A673 (cell line): ENCODE measurements at regions not wholly inside any gene's neighbourhood (a gene's known extent, or its start where the extent isn't known, plus 50 kb on each side); places are given as distances from the start of the nearest gene placed in this dataset.

Experiments
- BruUV-seq: library from RNA; stranded (reverse); fragments of 400-500 nt; replicated peaks from 2 replicates; lab custom pipeline; 2021; lab: Mats Ljungman, UMichigan
- CTCF ChIA-PET: fragments of 300-600 bp; sonication (Branson Sonifier 250); formaldehyde crosslinking; loops from one replicate; lab custom pipeline; 2022; ENCODE audit warnings: antibody characterized with exemption; lab: Charles Lee
- POLR2A ChIA-PET: fragments of 300-600 bp; sonication (Branson Sonifier 250); formaldehyde crosslinking; loops from one replicate; lab custom pipeline; 2022; ENCODE audit warnings: antibody characterized with exemption; ENCODE audit not compliant: low non-redundant PET; lab: Charles Lee
- DNase-seq: peaks from one replicate; pipeline ENCODE4 v3.0.0-alpha.2; 2015; ENCODE audit warnings: low spot score
- H3K27ac ChIP-seq: fragments of 200-600 bp; sonication (generic); 2 replicates; pipeline ENCODE4 v1.5.1; 2016; ENCODE audit warnings: mixed run types, low read depth, mild to moderate bottlenecking, mixed read lengths, antibody characterized with exemption, low read length; ENCODE audit not compliant: poor library complexity, severe bottlenecking
- H3K27me3 ChIP-seq: fragments of 200-600 bp; sonication (generic); replicated peaks from 2 replicates; pipeline ENCODE4 v1.6.1; 2017; ENCODE audit warnings: mixed run types, low read depth, mild to moderate bottlenecking, mixed read lengths, antibody characterized with exemption, low read length; ENCODE audit not compliant: insufficient read depth, poor library complexity
- H3K36me3 ChIP-seq: fragments of 200-600 bp; sonication (generic); 2 replicates; pipeline ENCODE4 v1.6.1; 2016; ENCODE audit warnings: mixed run types, mild to moderate bottlenecking, mixed read lengths, antibody characterized with exemption, low read length; ENCODE audit not compliant: insufficient read depth, poor library complexity, severe bottlenecking
- H3K4me1 ChIP-seq: fragments of 200-600 bp; sonication (generic); 2 replicates; pipeline ENCODE4 v1.6.1; 2017; ENCODE audit warnings: mixed run types, mild to moderate bottlenecking, mixed read lengths, antibody characterized with exemption, low read length; ENCODE audit not compliant: insufficient read depth, poor library complexity, severe bottlenecking
- H3K4me3 ChIP-seq: fragments of 200-600 bp; sonication (generic); 2 replicates; pipeline ENCODE4 v1.5.1; 2016; ENCODE audit warnings: low read depth, mixed run types, mild to moderate bottlenecking, mixed read lengths, low read length; ENCODE audit not compliant: poor library complexity, severe bottlenecking
- H3K9me3 ChIP-seq: fragments of 200-600 bp; sonication (generic); 2 replicates; pipeline ENCODE4 v1.6.1; 2016; ENCODE audit warnings: mixed run types, low read depth, mild to moderate bottlenecking, mixed read lengths, antibody characterized with exemption, low read length; ENCODE audit not compliant: poor library complexity, severe bottlenecking
- EZH2 ChIP-seq: fragments of 200-600 bp; sonication (generic); IDR thresholded peaks from 2 replicates; pipeline ENCODE4 v1.6.1; 2017; ENCODE audit warnings: borderline replicate concordance, low read depth, mild to moderate bottlenecking, mixed read lengths, antibody characterized with exemption, low read length; ENCODE audit not compliant: poor library complexity, severe bottlenecking
- intact Hi-C: fragments of 100-400 bp; cut with micrococcal nuclease; formaldehyde crosslinking; loops from one replicate; pipeline ENCODE4 v1.10.0; 2022; ENCODE audit not compliant: unreplicated experiment
- TF ChIP-seq, protein P1 (sequence below): fragments of 300-800, 200-600 bp; sonication (generic); conservative IDR thresholded peaks from 2 replicates; pipeline ENCODE4 v1.5.1; 2017; ENCODE audit warnings: low read depth, mild to moderate bottlenecking, antibody characterized with exemption, low read length, moderate library complexity, mixed read lengths

DNA sequence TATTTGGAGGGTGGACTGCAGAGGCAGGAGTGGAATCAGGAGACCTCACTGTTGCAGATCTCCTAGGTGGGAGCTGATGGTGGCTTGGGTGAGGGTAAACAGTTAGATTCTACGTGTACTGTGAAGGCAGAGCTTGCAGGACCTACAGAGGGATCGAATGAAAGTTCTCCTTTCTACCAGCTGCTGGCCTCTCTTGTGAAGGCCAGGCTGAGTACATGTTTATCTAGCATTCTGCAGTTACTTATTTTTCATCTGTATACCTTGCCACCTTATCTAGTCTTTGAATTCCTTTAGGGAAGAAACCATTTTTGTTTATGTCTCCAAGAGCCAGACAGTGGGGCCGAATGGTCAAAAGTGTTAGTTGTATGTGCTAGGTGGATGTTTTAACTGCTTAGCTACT is 57.6 kb downstream of the PTTG1 start:
- Histone ChIP-seq H3K36me3 (no peaks in the 10 kb centered on the region), H3K27ac (no peak overlapping the region), H3K4me1 (no peaks in the 10 kb centered on the region), H3K9me3 (no peaks in the 10 kb centered on the region), H3K4me3 (no peak overlapping the region), H3K27me3 (peaks cover 7% of the 10 kb centered on the region)
- no TSS peak for BruUV-seq
- no peak for TF ChIP-seq EZH2
- TF ChIP-seq, protein P1, sequence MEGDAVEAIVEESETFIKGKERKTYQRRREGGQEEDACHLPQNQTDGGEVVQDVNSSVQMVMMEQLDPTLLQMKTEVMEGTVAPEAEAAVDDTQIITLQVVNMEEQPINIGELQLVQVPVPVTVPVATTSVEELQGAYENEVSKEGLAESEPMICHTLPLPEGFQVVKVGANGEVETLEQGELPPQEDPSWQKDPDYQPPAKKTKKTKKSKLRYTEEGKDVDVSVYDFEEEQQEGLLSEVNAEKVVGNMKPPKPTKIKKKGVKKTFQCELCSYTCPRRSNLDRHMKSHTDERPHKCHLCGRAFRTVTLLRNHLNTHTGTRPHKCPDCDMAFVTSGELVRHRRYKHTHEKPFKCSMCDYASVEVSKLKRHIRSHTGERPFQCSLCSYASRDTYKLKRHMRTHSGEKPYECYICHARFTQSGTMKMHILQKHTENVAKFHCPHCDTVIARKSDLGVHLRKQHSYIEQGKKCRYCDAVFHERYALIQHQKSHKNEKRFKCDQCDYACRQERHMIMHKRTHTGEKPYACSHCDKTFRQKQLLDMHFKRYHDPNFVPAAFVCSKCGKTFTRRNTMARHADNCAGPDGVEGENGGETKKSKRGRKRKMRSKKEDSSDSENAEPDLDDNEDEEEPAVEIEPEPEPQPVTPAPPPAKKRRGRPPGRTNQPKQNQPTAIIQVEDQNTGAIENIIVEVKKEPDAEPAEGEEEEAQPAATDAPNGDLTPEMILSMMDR: no peak
- CTCF ChIA-PET: no interaction called here
- POLR2A ChIA-PET: no interaction called here
- no peak for DNase-seq
- intact Hi-C loops: no loop called here

DNA sequence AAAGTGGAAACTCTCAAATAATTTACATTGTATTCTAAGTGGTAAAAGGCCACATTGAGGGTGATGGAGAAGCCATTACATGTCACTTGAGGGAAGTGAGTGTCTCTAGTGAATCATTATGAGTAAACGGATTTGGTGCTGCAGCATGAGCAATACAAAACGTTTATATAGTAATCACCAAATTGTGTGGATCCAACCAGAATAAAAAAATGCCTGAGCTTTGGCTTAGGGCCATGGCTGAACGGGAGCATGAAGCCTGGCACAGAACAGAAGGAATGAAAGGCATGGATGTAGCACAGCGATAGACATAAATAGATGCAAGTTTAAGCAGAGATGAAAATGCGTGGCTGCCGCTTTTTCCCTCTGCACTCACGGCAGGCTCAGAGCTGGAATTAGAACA is 58.3 kb downstream of the PTTG1 start:
- Histone ChIP-seq H3K27me3 (peaks cover 7% of the 10 kb centered on the region), H3K9me3 (no peaks in the 10 kb centered on the region), H3K4me3 (no peak overlapping the region), H3K4me1 (no peaks in the 10 kb centered on the region), H3K27ac (no peak overlapping the region), H3K36me3 (no peaks in the 10 kb centered on the region)
- CTCF ChIA-PET: no interaction called here
- TF ChIP-seq EZH2: no peak
- TF ChIP-seq, protein P1: no peak
- no peak for DNase-seq
- BruUV-seq: no TSS peak
- POLR2A ChIA-PET: no interaction called here
- intact Hi-C loops: no loop called here

DNA sequence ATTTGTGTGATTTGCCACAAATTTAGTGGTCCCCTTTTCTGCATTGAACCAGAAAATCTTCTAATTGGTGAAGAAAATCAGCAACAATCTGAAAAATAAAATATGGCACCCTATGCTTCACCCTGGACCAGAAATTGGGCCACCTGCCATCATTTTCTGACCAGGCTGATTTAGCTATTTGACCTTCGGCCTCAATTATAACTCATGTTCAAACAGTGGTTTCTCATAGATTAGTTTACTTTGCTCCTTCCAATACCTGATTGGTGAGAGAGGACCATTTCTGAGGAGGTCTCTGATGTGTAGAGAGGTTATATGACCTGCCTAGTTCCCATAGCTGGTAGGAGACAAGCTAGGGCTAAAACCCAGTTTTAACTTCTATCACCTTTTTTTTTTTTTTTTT is 59.0 kb downstream of the PTTG1 start:
- Histone ChIP-seq H3K9me3 (no peaks in the 10 kb centered on the region), H3K27ac (no peak overlapping the region), H3K4me1 (no peaks in the 10 kb centered on the region), H3K27me3 (peaks cover 7% of the 10 kb centered on the region), H3K36me3 (no peaks in the 10 kb centered on the region), H3K4me3 (no peak overlapping the region)
- no TSS peak for BruUV-seq
- ChIA-PET CTCF (no interaction called here), POLR2A (no interaction called here)
- TF ChIP-seq, protein P1: no peak
- TF ChIP-seq EZH2: no peak
- intact Hi-C loops: no loop called here
- no peak for DNase-seq
